HG03565 (cell line): ENCODE measurements at regions not wholly inside any gene's neighbourhood (a gene's known extent, or its start where the extent isn't known, plus 50 kb on each side); places are given as distances from the start of the nearest gene placed in this dataset.

Experiments
- ATAC-seq: cut with Tn5 transposase; IDR thresholded peaks from one replicate; pipeline ENCODE4 v1.9.1; 2021; ENCODE audit warnings: mild to moderate bottlenecking, moderate library complexity; ENCODE audit not compliant: unreplicated experiment

DNA sequence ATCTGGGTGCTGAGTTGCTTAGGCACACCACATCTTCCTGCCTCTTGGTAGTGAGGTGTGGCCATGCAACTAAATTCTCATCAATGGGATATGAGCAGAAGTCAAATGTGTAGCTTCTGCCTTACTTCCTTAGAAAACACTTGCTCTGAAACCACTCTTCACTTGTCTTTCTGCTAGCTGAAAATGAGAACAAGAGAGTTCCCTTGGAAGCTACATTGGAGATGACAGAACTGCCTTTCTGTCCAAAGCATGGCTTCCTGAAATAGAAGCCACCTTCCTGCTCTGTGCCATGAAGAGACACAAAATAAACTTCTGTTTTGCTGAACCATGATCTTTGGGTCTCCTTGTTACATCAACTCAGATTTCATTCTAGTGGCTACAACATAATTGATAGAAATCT is 659.9 kb downstream of the IRS1 start:
- no peak for ATAC-seq

DNA sequence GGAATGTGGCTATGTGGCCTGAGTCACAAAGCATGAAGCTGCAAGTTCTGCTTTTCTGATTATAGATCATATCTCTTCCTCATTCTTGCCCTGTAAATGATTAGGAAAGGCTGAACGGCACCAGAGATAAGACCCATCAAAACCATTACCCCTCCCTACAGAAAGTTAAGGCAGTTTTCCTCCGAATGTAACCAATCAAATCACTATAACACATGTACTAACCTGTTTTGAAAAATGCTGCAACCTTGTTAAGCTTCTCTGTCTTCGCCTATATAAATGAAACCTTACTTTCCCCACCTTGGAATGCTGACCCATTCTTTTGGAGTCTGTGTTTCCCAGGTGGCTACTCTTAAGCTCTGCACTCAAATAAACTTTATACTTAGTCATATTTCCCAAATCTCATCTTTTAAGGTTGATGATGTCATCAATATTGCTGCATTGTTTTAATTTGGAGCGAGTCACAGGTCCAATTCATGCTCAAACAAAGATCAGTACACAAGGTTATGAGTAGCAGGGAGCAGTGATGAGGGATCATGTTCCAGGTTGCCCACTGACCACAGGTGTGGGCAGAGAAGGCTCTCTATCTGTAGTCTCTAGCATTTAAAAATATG is 662.3 kb downstream of the IRS1 start:
- ATAC-seq: no peak

DNA sequence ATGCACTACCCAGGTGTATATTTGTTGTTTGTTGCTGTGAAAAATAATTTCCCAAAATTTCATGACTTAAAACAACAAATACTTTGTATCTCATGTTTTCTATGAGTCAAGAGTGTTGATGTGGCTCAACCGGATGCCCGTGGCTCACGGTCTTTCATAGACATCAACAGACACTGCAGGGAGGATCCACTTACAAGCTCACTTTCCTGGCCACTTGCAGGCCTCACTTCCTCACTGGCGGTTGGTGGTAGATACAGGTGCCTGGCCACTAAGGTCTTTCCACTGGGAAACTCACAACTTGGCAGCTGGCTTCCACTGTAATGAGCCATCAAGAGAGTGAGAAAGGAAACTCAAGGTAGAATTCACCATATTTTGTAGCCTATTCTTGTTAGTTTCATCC is 662.9 kb downstream of the IRS1 start:
- no peak for ATAC-seq

DNA sequence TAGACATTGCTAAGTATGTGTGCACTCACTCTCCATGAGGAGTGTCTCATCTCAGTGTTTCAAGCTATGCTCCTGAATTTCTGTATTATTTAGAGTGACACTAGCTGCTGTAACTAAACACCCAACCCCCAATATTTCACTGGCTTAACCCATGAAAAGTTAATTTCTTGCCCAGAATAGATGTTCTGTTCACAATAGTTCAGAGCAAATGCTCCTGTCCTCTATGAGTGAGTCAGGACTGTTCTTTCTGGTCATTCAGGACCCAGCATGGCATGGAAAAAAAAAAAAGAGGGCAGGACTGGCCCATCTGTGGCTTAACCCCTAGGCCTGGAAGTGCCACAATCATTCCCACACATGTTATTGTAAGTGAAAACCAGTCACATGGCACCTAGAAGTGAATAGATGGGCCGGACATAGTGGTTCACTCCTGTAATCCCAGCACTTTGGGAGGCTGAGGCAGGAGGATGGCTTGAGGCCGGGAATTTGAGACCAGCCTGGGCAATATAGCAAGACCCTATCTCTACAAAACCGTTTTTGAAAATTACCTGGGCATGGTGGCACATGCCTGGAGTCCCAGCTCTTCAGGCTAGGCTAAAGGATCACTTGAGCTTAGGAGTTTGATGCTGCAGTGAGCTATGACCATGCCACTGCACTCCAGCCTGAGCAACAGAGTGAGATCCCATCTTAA is 663.6 kb downstream of the IRS1 start:
- ATAC-seq: no peak

DNA sequence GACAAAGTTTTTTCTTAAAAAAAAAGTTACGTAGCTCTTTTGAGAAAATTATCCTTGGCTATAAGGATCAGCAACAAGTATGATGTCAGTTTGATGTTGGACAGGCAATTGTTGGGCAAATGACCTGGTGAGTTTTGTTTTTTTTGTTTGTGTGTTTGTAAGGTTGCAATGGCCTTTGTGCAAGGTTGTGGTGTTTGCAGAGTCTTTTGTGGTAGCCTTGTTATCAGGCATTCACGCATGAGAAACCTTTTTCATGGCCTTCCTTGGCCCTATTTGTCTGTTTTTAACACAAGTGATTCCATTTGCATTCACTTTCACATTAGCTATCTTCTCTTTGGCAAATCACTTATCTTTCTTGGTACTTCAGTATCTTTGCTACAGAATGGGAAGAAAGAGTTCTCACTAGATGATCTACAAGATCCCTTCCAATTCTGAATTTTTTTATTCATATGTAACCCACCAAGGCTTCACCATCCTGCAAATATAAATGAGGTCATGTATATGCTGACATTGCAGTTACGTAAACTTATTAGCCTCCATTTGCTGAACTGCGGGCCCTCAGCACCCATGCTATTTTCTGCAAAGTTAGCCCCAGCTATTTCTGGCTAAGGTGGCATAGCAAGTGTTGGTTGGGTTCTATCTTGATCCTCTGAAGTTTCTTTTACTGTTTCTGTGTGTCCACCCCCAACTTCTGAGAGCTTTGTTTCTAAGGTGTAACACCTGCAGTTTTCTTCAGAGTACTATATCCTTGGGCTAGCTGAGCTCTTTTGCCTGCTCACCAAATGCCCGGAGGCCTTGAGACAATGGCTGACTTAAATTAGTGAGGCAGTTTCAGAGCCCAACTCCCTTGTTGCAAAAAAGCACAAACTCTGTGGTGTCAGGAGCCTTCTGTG is 667.1 kb downstream of the IRS1 start:
- no peak for ATAC-seq

DNA sequence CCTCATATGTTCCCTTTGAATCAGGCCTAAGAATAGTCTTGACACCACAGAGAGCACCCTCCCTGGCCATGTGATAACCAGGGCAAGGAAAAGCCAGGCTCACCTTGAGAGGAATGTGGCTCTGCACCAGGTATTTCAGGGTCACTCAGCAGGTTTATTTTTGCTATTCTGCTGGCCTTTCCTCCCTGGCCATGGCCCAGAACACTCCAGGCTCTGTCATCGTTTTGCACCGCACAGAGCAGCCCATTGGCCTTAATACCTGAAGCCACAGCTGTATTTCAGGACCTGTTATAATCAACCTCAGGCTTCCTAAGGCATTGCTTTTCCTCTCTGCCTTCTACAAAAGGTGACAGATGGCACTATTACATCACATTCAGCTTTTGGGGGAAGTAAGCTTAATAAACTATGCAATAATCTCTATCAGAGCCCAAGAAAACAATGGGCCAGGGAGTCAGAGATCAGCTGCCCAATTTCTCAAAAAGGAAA is 668.3 kb downstream of the IRS1 start:
- ATAC-seq: no peak

DNA sequence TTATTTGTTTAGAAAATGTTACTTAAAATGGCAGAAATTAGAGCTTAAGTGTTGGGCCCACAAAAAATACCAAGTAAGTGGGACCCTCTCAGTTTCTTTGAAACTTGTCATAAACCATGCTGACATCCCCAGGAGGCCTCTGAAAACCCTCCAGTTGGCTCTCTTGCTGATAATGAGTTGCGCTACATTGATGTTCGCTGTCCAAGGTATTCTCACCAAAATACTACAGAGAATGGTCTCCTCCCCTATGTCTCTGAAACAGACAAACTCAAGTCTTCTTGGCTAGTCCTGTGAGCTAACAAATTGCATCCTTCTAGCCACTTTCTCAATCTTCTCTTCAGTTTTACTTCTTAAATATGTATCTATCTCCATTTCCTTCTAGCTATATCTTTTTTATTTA is 669.4 kb downstream of the IRS1 start:
- no peak for ATAC-seq

DNA sequence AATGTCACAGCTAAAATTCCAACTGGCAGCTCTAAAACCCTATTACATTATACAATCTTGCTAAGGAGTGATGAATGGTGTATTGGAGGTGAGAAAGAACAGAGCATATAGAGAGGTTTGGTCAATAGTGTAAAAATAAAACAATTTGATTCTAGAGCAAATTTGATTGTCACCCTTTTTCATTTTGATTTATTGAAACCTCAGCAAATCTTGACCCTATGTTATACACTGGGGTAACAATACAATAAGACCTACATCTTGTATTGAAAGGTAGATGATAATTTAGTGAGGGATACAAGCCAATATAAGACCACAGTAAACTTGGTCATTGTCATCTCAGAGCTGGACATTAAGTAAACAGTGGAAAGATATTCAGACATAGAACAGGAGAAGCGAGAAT is 671.9 kb downstream of the IRS1 start:
- ATAC-seq: no peak

DNA sequence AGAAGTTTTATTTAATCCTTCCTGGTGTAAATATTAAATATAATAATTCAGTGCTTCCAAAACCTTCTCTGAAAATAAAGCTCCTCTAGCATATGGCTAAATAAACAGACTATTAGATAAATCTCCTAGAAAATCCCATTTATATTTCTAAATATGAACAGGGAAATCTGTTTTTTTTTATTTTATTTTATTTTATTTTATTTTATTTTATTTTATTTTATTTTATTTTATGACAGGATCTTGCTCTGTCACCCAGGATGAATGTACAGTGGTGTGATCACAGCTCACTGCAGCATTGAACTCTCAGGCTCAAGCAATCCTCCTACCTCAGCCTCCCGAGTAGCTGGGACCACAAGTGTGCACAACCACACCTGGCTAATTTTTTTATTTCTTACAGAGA is 673.5 kb downstream of the IRS1 start:
- ATAC-seq: no peak

DNA sequence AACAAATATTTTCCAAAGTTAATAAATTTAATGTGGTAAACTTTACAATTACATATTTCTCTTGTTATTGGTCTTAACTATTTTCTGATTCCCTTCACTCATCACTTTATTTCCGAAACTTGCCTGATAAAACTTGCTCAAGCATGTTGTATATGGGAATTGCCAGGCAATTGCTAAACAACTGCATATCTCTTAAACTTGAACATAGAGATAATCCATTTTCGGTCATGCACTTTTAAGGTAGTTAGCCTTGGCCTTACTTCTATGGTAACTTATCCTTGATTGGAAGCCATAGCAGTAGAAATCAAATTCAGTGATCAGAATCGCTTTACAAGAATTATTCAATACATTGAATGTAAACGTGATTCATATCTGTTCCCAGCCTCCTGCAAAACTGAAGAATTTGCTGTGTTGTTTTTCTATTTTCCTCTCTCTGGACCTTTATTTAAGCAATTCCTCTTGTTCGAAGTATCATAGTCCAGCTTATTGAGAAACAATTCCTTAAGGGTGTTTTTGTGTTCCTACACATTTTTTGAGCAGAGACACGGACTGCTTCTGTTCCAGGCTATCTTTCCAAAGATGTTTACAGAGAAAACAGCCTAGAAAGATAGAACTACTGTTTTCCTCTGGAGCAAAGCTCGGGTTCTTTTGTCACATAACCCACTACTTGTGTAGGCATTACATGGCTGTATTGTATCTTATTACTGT is 674.3 kb downstream of the IRS1 start:
- no peak for ATAC-seq

DNA sequence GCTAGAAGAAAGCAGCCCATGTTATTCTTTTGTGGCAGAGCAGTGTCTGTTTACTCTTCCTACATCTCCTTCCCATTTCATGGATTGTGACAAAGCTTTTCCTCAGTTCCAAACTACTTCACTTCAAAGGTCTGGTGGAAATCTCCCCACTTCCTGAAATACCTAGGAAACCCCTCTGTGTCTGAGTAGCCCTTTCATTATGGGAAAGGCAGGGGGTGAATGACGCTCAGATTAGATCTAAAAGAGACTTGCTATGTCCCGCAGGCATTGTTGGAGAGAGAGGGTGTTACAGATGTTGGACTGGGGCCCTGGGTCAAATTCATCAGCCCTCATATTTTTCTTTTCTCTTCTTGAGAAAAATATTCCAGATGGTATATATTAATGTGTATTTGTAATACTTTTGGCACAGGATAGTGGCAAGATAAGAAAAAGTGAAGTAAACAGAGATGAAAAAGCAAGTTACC is 675.0 kb downstream of the IRS1 start:
- no peak for ATAC-seq

- ATAC-seq: no peak
Measured at GRCh38 chr2:226123300-226123699, 676.3 kb downstream of the IRS1 start.

DNA sequence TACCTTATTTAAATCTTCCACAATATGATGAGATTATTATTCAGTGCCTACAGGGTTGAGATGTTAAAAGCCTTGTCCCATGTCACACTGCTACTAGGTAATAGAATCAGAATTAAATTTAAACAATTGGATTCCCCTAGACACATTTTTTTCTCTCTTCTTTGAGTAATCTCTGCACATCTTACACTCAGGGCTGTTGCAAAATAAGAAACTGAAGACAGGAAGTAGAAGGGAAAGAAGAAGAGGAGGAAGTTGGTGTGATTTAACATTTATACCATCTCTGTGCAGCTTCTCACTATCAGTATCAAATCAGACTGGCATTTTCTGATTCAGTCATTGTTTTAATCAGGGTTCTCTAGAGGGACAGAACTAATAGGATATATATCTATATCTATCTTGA is 677.6 kb downstream of the IRS1 start:
- ATAC-seq: no peak

GRCh38 chr2:226121046-226121738 is 678.4 kb downstream of the IRS1 start:
- no peak for ATAC-seq

DNA sequence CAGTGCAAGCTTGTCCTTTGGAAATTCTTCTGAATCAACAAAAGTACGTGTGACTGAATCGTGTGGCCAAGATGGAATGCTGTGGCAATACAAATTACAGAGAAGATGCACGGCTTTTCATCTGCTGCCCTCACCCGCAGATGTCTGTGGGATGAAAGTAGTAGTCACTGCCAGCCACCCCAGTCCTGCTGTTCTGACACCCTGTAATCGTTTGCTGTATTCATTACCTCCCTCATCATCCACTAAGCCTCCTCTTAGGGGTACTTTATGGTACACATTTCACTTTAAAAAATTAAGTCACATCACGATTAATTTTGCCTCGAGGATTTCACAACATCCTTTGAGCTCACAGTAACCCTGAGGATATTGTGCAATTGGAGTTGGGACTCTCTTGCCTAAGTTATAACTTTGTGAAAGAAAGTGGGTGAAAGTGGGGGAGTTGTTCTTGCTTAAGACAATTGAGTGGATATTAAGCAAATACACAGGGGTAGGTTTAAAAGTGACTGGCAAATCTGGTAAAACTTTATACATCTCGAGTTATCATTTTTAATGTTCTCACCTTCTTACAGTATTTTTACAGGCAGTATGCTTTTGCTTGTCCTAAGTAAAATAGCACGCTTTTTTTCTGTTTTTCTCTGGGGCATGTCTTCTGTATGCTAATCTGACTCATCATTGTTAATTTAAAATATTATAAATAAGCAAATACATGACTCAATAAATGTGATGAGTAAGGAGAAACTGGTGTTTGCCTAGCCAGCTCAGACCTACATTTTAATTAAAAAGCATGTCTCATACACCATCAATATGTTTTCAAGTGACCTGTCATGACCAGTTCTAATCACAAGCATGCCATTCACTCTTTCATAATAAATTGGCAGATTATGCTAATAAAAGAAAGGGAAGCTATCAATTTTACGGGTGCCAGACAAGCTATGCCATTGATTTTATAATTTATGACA is 680.9 kb downstream of the IRS1 start:
- no peak for ATAC-seq

GRCh38 chr2:226117510-226118065 is 682.0 kb downstream of the IRS1 start:
- ATAC-seq: no peak

DNA sequence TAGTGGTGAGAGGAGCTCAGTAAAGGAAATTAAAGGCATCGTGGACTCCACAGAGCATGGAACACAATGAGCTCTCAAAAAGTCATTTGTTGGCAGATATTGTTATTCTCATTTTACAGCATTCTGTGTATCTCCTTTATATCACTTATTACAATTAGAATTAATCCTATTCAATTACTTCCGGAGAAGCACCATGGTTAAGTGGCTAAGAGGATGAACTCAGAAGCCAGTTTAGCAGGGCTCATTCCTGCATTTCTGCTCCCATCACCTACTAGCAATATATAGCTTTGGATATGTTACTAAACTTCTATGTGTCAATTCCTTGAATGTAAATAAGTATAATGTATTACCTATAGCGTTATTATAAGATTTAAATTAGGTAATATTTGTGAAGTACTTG is 683.3 kb downstream of the IRS1 start:
- ATAC-seq: no peak

DNA sequence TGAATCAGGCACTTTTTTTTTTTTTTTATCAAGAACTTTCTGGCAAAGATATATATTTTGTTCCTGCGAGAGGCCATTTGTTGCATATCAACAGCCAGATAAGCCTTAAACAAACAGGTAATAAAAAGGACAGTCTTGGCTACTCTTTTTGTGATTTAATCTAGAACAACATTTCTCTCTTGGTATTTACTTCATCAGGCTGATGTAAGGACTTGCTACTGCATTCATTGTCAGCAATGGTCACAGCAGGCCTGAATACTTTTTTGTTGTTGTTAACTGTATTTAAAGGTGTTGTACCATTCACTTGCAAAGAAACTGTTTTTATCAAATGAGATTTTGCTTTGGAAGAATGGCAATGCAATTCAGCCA is 683.8 kb downstream of the IRS1 start:
- no peak for ATAC-seq
